Lung microvascular endothelial cell (primary cell): ENCODE measurements at regions not wholly inside any gene's neighbourhood (a gene's known extent, or its start where the extent isn't known, plus 50 kb on each side); places are given as distances from the start of the nearest gene placed in this dataset.

Experiments
- DNase-seq, 2 donors: peaks; one replicate each; pipeline versions ENCODE4 v3.0.0 to v3.0.0-alpha.2; 2010; ENCODE audit warnings: low read depth in 2 of 2

GRCh38 chr6:170034294-170034693 is 256.6 kb downstream of the DLL1 start:
- no peak for DNase-seq

GRCh38 chr6:170033666-170034065 is 257.2 kb downstream of the DLL1 start:
- DNase-seq: no peak

GRCh38 chr6:170032706-170033309 is 258.1 kb downstream of the DLL1 start:
- DNase-seq: no peak

- DNase-seq: no peak
These were observed 258.7 kb downstream of the DLL1 start for GRCh38 chr6:170032197-170032596.

GRCh38 chr6:170031684-170032121 is 259.2 kb downstream of the DLL1 start:
- DNase-seq: no peak

- no peak for DNase-seq
These were observed 259.9 kb downstream of the DLL1 start for GRCh38 chr6:170030821-170031471.

- DNase-seq: no peak
These were observed 260.5 kb downstream of the DLL1 start for GRCh38 chr6:170030284-170030815.

- no peak for DNase-seq
These were observed 261.2 kb downstream of the DLL1 start for GRCh38 chr6:170029416-170030283.

GRCh38 chr6:170028629-170029345 is 262.1 kb downstream of the DLL1 start:
- DNase-seq: no peak

GRCh38 chr6:170027647-170028043 is 263.2 kb downstream of the DLL1 start:
- no peak for DNase-seq

GRCh38 chr6:170026751-170027646 is 263.9 kb downstream of the DLL1 start:
- DNase-seq: no peak

GRCh38 chr6:170025935-170026750 is 264.7 kb downstream of the DLL1 start:
- DNase-seq: no peak

GRCh38 chr6:170025341-170025911 is 265.5 kb downstream of the DLL1 start:
- DNase-seq: no peak

GRCh38 chr6:170024940-170025339 is 265.9 kb downstream of the DLL1 start:
- DNase-seq: no peak

GRCh38 chr6:170023620-170024521 is 267.0 kb downstream of the DLL1 start:
- DNase-seq: no peak

- peak in 1 of 2 donors; percentile 7 for DNase-seq
These were observed 267.9 kb downstream of the DLL1 start for GRCh38 chr6:170022827-170023619.

GRCh38 chr6:170022291-170022722 is 268.6 kb downstream of the DLL1 start:
- no peak for DNase-seq
